ENCODE measurements at regions not wholly inside any gene's neighbourhood (a gene's known extent, or its start where the extent isn't known, plus 50 kb on each side); places are given as distances from the start of the nearest gene placed in this dataset.

- TF ChIP-seq POLR2A (IDR thresholded peaks at IDR 0.05) (no peak), CTCF (IDR thresholded peaks at IDR 0.05) (no peak)
Measured at GRCh38 chr4:59409647-59410046, 1790.5 kb upstream of the ADGRL3 start.
